GM19238 (cell line): ENCODE measurements at regions not wholly inside any gene's neighbourhood (a gene's known extent, or its start where the extent isn't known, plus 50 kb on each side); places are given as distances from the start of the nearest gene placed in this dataset.
"Not testable (repeated sequence)": the region's sequence is repeated elsewhere in the genome, so short reads cannot be mapped to it uniquely, and the experiment has no call there.

Experiments used
- DNase-seq: peaks from one replicate; pipeline ENCODE4 v3.0.0; 2011; ENCODE audit warnings: low spot score; ENCODE audit not compliant: insufficient read length

GRCh38 chr14:95818581-95818980 lies 58.1 kb upstream of the TUNAR start:
- DNase-seq = no peak

- DNase-seq = no peak
Measured at GRCh38 chr14:95817271-95817670, 59.4 kb upstream of the TUNAR start.

- DNase-seq = no peak
Measured at GRCh38 chr14:95816539-95816938, 60.1 kb upstream of the TUNAR start.

GRCh38 chr14:95815226-95815690 lies 61.4 kb upstream of the TUNAR start:
- DNase-seq = no peak

DNA sequence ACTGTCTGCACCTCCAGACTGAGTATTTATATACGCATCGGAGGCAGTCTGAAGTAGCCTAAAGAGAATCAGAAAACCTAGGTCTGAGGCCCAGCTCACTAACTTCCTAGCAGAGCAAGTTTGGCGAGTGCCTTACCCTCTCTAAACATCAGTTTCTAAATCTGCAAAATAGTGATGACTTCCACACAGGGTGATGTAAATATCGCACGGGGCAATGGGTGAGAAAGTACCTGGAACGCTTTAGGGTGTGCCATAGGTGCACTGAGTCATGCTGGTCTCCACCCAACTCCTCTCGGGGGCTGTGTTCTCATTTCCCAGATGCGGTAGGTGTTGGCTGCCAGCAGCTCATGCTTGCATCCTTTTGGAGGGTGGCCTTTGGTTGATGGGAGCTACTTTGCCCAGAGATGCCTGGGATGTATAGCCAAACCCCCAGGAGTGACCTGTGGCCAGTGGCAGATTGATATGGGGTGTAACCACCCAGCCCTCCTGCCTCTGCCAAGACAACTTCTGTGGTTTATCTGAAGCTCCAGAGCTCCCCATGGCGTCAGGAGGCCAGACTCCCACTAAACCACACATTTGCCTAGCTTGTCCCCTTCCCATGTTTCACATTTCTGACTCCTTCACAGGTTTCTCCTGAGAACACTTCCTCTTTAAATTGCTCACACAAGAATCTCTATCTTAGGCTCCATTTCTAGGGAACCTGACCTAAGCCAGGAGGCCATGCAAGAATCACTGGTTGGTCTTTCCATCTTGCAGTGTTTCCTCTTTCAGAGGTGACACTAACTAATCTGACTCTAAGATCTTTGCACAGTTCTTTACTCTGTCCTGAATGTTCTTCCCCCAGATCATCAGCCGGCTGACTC lies 62.0 kb upstream of the TUNAR start:
- DNase-seq = no peak

GRCh38 chr14:95811813-95812212 lies 64.8 kb upstream of the TUNAR start:
- DNase-seq = no peak

GRCh38 chr14:95808371-95808770 lies 68.3 kb upstream of the TUNAR start:
- no peak for DNase-seq

- no peak for DNase-seq
Measured at GRCh38 chr14:95796788-95797187, 79.8 kb upstream of the TUNAR start.

GRCh38 chr14:95787941-95788340 lies 74.0 kb upstream of the TCL1A start:
- DNase-seq = no peak

- no peak for DNase-seq
Measured at GRCh38 chr14:95786566-95786965, 72.6 kb upstream of the TCL1A start.

DNA sequence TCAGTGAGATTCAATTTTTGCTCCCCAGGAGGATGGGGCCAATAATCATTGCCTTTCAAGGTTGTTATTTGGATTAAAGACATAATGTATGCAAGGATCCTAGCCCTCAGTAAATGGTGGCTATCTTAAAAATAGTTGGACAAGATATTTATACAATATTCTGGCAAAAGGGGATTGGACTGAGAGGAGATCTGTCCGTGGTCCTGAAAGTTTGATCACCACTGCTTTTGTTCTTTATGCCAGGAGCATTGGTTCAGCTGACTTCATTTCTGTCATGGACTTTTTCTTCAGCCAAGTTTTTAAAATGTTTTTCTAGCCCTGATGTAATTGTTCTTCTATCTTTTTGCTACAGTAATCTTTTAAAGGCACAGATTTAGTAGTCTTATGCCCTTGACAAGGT lies 70.2 kb upstream of the TCL1A start:
- DNase-seq = peak; percentile 14

GRCh38 chr14:95776798-95777534 lies 63.0 kb upstream of the TCL1A start:
- no peak for DNase-seq

DNA sequence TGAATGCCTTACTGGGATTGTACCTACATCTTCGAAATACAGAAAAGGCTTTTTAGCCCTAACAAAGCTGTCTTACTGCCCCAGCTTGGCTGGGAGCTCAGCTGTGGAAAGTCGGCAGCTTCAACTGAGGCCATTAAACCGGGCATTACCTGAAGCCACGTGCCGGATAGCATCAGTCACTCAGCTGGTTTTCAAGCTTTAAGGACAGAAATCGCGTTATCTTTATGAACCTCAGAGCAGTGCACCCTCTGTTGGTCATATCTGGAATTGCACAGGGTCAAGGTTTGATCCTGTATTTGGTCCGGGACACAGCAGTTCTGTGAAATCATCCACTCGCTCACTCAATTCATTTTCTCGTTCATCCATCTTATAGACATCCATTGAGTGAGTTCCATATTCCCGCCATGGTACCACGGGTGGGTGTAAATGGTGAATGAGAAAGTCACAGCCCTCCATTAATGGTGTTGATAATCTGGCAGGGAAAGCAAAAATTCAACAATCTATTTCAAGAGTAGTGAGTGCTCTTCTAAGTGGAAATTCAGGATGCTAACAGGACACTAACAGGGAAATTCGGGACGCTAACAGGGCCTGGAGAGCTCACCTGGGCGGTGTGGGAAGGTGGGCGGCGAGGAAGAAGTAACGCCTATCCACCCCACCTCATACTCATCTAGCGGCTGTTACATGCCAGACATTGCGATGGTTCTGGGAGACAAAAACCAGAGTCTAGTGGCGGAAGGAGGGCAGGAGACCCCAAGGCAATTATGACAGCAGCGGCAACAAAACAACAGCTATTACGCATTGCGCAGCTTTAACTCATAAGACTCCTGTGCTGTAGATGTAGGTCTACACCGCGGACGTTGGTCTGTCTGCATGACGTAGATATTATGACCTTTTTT lies 60.6 kb upstream of the TCL1A start:
- DNase-seq = peak; percentile 61

DNA sequence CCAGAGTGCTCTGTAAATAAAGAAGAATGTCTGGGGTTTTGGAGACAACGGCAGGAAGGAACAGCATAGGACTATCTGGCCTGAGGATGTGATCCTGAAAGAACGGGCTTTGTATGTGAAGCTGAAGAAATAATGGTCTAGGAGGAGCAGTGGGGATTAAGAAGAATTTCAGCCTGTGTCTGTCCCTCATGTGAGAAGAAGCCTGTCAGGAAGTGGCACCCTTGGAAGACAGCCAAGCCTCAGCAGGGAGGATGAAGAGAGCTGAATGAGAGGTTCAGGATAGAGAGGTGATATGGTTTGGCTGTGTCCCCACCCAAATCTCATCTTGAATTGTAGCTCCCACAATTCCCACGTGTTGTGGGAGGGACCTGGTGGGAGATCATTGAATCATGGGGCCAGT lies 56.9 kb upstream of the TCL1A start:
- DNase-seq = no peak

- no peak for DNase-seq
Measured at GRCh38 chr14:95769976-95770375, 56.1 kb upstream of the TCL1A start.

DNA sequence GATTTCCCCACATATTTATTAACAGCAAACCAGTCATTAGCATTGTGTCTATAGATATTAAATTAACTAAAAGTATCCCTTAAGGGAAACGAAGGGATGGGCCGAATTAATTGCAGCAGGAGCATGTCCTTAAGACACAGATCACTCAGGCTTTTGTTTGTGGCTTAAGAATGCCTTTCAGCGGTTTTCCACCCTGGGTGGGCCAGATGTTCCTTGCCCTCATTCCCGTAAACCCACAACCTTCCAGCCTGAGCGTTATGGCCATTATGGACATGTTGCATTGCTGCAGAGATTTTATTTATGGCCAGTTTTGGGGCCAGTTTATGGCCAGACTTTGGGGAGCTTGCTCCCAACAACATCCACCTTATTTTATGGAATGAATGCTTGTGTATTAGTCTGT lies 55.5 kb upstream of the TCL1A start:
- DNase-seq = not testable (repeated sequence)

GRCh38 chr14:95765051-95765450 lies 51.1 kb upstream of the TCL1A start:
- no peak for DNase-seq

DNA sequence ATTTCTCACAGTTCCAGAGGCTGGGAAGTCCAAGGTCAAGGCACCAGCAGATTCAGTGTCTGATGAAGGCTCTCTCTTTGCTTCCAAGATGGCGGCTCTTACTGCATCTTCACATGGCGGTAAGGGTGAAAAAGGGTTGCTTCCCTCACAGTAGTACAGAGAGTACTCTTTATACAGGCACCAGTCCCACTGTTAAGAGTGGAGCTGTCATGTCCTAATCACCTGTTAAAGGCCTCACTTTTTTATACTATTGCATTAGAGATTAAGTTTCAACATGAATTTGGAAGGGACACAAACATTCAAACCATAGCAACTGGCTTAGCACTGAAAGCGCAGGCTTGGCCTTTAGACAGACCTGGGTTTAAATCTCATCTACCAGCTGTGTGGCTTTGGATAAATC lies 50.0 kb upstream of the TCL1A start:
- no peak for DNase-seq
